ENCODE measurements at regions not wholly inside any gene's neighbourhood (a gene's known extent, or its start where the extent isn't known, plus 50 kb on each side); places are given as distances from the start of the nearest gene placed in this dataset.

GRCh38 chr20:19833395-19833794, 75.3 kb downstream of the RIN2 start:
- TF ChIP-seq, protein P1, sequence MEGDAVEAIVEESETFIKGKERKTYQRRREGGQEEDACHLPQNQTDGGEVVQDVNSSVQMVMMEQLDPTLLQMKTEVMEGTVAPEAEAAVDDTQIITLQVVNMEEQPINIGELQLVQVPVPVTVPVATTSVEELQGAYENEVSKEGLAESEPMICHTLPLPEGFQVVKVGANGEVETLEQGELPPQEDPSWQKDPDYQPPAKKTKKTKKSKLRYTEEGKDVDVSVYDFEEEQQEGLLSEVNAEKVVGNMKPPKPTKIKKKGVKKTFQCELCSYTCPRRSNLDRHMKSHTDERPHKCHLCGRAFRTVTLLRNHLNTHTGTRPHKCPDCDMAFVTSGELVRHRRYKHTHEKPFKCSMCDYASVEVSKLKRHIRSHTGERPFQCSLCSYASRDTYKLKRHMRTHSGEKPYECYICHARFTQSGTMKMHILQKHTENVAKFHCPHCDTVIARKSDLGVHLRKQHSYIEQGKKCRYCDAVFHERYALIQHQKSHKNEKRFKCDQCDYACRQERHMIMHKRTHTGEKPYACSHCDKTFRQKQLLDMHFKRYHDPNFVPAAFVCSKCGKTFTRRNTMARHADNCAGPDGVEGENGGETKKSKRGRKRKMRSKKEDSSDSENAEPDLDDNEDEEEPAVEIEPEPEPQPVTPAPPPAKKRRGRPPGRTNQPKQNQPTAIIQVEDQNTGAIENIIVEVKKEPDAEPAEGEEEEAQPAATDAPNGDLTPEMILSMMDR (IDR thresholded peaks at IDR 0.05), result no peak
- TF ChIP-seq POLR2A (IDR thresholded peaks at IDR 0.05), result no peak

All from adrenal gland (tissue), 5 donors.